Mesothelial cell of epicardium (in vitro differentiated cells): ENCODE measurements at regions not wholly inside any gene's neighbourhood (a gene's known extent, or its start where the extent isn't known, plus 50 kb on each side); places are given as distances from the start of the nearest gene placed in this dataset.

ENCODE experiments used
- DNase-seq, 2 experiments: peaks; one replicate each; pipeline ENCODE4 v3.0.0; 2021; ENCODE audit warnings: low spot score in 2 of 2; ENCODE audit not compliant: unreplicated experiment in 2 of 2
- H3K27ac Mint-ChIP-seq: 2 replicates; pipeline ENCODE4 v1.8.0; 2021; ENCODE audit warnings: mixed read lengths
- H3K27me3 Mint-ChIP-seq: 2 replicates; pipeline ENCODE4 v1.8.0; 2021; ENCODE audit warnings: low read depth, mixed read lengths
- H3K36me3 Mint-ChIP-seq: 2 replicates; pipeline ENCODE4 v1.8.0; 2021; ENCODE audit warnings: mixed read lengths
- H3K4me1 Mint-ChIP-seq: 2 replicates; pipeline ENCODE4 v1.8.0; 2021; ENCODE audit warnings: mixed read lengths
- H3K4me3 Mint-ChIP-seq: 2 replicates; pipeline ENCODE4 v1.8.0; 2021; ENCODE audit warnings: mild to moderate bottlenecking, moderate library complexity, mixed read lengths
- H3K9me3 Mint-ChIP-seq: 2 replicates; pipeline ENCODE4 v1.8.0; 2021; ENCODE audit warnings: mixed read lengths
- CTCF ChIP-seq: fragments of 200-600 bp; sonication (generic); IDR thresholded peaks from one replicate; pipeline ENCODE4 v1.5.0; 2021; ENCODE audit warnings: antibody characterized with exemption; ENCODE audit not compliant: unreplicated experiment

GRCh38 chrX:63932907-63933306 lies 147.9 kb upstream of the ARHGEF9 start:
- peaks cover 40% of the 10 kb centered on the region for H3K9me3 Mint-ChIP-seq
- H3K4me1 Mint-ChIP-seq: no peaks in the 10 kb centered on the region
- no peak for TF ChIP-seq CTCF
- H3K27me3 Mint-ChIP-seq: no peaks in the 10 kb centered on the region
- no peak for DNase-seq
- no peaks in the 10 kb centered on the region for H3K36me3 Mint-ChIP-seq
- no peak overlapping the region for H3K4me3 Mint-ChIP-seq
- H3K27ac Mint-ChIP-seq: no peak overlapping the region

GRCh38 chrX:63932006-63932405 lies 147.0 kb upstream of the ARHGEF9 start:
- Mint-ChIP-seq H3K27me3 (no peaks in the 10 kb centered on the region), H3K4me1 (no peaks in the 10 kb centered on the region), H3K9me3 (peaks cover 34% of the 10 kb centered on the region), H3K27ac (no peak overlapping the region), H3K36me3 (no peaks in the 10 kb centered on the region), H3K4me3 (no peak overlapping the region)
- DNase-seq: no peak
- TF ChIP-seq CTCF: no peak

GRCh38 chrX:63930140-63930539 lies 145.1 kb upstream of the ARHGEF9 start:
- Mint-ChIP-seq H3K4me3 (no peak overlapping the region), H3K9me3 (peaks cover 43% of the 10 kb centered on the region), H3K27ac (no peak overlapping the region), H3K4me1 (no peaks in the 10 kb centered on the region), H3K36me3 (no peaks in the 10 kb centered on the region), H3K27me3 (no peaks in the 10 kb centered on the region)
- TF ChIP-seq CTCF: no peak
- no peak for DNase-seq

GRCh38 chrX:63929608-63930007 lies 144.6 kb upstream of the ARHGEF9 start:
- no peaks in the 10 kb centered on the region for H3K27me3 Mint-ChIP-seq
- H3K36me3 Mint-ChIP-seq: no peaks in the 10 kb centered on the region
- no peak for DNase-seq
- H3K4me1 Mint-ChIP-seq: no peaks in the 10 kb centered on the region
- no peak overlapping the region for H3K4me3 Mint-ChIP-seq
- peaks cover 47% of the 10 kb centered on the region for H3K9me3 Mint-ChIP-seq
- no peak for TF ChIP-seq CTCF
- no peak overlapping the region for H3K27ac Mint-ChIP-seq

GRCh38 chrX:63927848-63928247 lies 142.8 kb upstream of the ARHGEF9 start:
- peaks cover 56% of the 10 kb centered on the region for H3K9me3 Mint-ChIP-seq
- no peak for DNase-seq
- H3K27ac Mint-ChIP-seq: no peak overlapping the region
- no peaks in the 10 kb centered on the region for H3K4me1 Mint-ChIP-seq
- no peak overlapping the region for H3K4me3 Mint-ChIP-seq
- H3K27me3 Mint-ChIP-seq: no peaks in the 10 kb centered on the region
- TF ChIP-seq CTCF: no peak
- H3K36me3 Mint-ChIP-seq: no peaks in the 10 kb centered on the region

- H3K9me3 Mint-ChIP-seq: peaks cover 73% of the 10 kb centered on the region
- H3K4me1 Mint-ChIP-seq: no peaks in the 10 kb centered on the region
- no peak for TF ChIP-seq CTCF
- H3K4me3 Mint-ChIP-seq: no peak overlapping the region
- H3K36me3 Mint-ChIP-seq: peaks cover 4% of the 10 kb centered on the region
- DNase-seq: no peak
- no peaks in the 10 kb centered on the region for H3K27me3 Mint-ChIP-seq
- no peak overlapping the region for H3K27ac Mint-ChIP-seq
These were observed 137.2 kb upstream of the ARHGEF9 start for GRCh38 chrX:63922221-63922620.
